HG02885 (cell line): ENCODE measurements at regions not wholly inside any gene's neighbourhood (a gene's known extent, or its start where the extent isn't known, plus 50 kb on each side); places are given as distances from the start of the nearest gene placed in this dataset.

Experiments used
- ATAC-seq: cut with Tn5 transposase; IDR thresholded peaks from one replicate; pipeline ENCODE4 v1.9.1; 2021; ENCODE audit warnings: mild to moderate bottlenecking; ENCODE audit not compliant: unreplicated experiment, poor library complexity

DNA sequence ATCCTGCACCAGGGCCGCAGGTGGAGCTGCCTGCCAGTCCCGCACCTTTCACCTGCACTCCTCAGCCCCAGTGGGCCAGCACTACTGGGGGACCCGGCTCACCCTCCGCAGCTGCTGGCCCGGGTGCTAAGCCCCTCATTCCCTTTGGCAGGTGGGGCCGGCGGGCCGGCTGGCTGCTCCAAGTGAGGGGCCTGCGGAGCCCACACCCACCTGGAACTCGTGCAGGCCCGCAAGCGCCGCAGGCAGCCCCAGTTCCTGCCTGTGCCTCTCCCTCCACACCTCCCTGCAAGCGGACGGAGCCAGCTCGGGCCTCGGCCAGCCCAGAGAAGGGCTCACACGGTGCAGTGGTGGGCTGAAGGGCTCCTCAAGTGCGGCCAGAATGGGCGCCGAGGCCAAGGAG, 199.0 kb upstream of the HS3ST5 start:
- no peak for ATAC-seq

DNA sequence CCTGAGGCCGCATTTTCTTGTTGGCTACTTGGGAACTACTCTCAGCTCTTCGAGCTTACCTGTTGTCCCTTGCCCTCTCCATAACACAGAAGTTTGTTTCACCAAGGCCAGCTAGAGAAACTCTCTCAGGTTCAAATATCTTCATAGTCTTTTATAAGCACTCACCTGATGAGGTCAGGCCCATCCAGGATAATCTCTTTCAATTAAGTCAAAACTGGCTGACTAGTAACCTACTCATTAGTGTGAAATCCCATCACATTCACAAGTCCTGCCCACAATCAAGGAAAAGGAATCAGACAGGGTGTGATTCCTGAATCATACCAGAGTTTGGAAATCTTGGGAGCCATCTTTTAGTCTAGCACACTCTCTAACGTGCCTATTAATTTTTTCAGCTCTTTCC, 195.2 kb upstream of the HS3ST5 start:
- no peak for ATAC-seq

DNA sequence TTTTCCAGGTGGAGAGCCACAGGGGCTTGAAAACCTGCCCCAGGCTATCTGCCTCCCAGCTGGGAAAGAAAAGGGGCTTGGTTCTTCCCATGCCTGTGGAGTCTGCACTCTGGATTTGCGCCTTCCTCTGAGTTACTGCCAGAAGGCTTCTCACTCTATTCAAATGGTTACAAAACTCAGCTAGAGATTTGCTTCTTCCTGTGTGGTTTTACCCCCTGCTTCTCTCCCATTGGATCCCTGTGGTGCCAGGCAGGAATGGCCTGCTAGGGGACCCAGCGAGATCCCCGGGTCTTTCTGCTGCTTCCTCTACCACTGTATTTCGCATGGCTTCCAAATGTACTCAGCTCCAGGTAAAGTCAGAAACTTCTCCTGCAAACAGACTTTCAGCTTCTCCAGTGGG, 192.0 kb upstream of the HS3ST5 start:
- ATAC-seq, result no peak

DNA sequence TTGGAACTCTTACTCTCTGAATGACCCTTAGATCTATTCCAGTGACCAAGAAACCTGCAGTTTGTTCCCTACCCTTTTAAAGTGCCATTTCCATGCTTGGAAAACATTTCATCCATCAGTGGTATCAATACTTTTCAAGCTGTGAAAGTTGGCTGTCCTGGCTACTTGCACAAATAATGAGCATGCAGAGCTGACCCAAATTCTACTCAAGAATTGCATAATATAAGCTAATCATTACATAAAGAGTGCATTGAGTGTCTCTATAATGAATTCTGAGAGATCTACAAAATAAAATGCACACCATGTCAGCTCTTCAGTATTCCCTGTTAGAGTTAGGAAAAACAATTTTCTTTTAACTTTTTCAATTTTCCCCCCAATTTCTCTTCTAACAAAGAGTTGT, 181.3 kb upstream of the HS3ST5 start:
- ATAC-seq, result no peak

DNA sequence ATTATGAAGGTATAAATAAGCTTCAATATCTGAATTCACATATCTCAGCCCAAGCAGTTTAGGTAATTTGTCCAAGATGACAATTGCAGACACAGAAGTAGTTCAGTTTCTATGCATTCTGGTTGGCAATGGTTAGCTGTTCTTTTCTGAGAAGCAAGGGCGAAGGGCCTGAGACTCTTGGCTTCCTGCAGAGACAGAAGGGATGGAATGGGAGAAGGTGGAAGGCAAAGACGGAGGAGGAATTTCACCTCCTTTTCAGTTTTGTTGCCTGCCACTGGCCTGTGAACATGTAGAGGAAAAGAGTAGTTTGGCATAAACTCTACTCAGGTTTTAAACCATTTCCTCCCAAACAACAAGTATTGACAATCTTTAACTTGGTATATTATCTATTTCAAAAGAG, 180.7 kb upstream of the HS3ST5 start:
- no peak for ATAC-seq

DNA sequence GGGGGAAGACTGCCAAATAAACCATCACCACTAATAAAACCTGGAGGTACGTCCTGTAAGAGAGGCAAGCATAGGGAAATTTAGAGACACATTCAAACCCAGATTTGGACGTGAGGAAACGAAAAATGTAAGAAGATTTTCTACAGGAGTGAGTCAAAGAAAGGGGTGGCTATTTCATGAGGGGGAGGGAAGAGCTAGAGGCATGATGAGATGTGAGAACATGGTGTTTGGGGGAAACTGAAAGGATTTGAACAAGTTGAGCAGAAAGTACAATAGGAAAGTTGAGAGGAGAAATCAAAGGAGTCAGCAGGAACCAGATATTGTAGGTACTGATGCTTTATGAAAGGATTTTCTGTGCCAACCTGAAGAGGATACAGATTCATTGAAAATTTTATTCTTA, 179.1 kb upstream of the HS3ST5 start:
- no peak for ATAC-seq

DNA sequence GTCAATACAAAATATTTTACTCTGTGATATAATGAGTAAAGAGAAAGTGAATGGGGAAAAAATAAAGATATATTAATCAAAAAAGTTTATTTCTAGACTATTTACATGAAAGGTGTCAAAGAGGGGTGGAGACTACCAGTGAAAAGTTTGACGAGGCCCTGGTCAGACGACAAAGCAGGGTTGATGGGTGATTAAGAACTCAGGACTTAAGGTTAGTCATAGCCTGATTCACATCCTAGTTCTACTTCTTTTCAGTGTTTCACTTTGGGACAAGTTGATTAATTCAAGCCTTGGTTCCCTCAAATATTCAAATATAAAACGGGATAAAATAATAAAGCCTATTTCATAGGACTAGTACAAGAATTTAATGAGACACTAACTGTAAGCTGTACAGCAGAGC, 178.2 kb upstream of the HS3ST5 start:
- no peak for ATAC-seq

DNA sequence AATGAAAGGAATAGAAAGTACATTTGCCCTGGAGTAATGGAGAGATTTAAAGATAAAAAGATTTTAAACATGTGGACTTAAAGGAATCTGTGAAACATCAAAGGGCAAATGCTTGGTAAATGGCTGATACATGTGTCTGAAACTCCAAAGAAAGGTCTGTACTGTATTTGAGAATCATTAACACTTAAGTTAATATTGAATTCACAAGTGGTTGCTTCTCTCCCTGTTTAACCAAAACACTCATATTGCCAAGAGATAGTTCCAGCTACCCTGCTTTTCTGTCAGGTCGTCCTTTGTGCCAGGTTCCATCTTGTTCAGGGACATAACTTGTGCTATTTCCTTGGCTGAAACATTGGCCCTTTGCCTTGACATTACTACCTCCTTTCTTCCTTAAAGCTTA, 171.3 kb upstream of the HS3ST5 start:
- no peak for ATAC-seq

DNA sequence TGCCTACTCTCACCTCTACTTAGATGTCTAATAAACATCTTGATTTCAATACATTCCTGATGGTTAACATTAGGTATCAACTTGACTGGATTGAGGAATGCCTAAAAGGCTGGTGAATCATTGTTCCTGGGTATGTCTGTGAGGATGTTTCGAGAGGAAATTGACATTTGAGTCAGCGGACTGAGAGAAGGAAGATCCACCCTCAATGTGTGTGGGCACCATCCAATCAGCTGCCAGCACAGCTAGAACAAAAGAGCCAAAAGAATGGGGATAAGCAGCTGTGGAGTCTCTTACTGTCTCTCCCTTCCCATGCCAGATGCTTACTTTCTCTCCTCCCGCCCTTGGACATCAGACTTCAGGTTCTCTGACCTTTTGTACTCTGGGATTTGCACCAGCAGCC, 128.6 kb upstream of the HS3ST5 start:
- ATAC-seq, result no peak

DNA sequence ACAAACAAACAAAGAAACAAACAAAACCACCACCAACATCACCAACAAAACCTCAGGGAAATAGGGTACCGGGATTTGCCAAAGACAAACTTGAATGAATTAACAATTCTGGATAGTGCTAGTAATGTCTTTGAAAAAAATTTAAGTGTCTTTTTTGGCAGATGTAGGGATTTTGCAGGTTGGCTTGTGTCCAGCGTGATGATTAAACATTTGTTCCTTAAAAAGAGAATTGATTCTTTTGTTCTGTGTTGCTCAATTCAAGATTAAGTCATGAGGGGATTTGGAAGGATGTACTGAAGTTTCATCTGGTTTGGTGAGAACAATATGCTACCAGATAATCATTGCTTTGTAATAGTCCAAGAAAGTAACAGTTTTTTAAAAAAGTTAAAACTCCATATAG, 125.1 kb upstream of the HS3ST5 start:
- no peak for ATAC-seq

DNA sequence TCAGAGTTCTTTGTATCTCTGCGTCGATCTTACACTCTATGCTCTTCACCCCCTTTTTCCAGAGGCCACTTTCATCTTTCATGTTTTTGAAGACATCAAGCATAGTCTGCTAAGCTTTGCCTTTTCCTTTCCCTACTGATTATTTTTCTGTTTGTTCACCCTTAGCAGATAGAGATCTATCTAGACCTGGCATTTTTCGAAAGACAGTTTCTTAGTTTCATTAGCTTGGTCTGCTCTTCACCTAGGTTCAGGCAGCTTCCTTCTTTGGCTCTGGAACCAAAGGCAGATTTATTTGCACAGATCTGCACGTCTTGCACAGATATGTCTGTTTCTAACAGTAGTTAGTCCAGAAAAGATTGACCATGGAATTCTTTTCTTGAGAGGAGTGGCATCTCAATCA, 122.7 kb upstream of the HS3ST5 start:
- no peak for ATAC-seq

DNA sequence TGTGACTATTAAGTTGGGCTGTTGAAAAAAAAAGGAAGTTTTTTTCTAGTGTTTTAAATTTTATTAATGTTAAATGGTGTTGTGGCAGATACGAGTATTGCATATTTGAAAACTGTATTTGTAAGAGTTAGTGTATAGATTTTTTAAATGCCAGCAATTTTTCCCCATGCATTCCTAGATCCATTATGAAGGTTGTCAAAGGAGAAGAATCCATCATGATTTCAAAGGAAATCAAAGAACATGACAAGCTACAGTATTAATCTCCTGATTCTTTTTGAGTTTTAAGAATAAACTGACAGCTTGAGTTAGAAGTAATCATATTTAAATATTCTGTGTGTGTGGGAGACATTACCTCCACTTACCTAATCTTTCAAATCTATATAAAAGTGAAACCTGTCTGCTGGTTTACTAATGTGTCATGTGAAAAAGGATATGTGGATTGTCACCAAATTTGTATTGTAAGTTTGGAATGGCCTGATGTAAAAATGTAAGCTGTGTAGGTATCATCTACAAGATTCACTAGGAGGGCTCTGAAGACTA, 111.0 kb upstream of the HS3ST5 start:
- ATAC-seq, result no peak

DNA sequence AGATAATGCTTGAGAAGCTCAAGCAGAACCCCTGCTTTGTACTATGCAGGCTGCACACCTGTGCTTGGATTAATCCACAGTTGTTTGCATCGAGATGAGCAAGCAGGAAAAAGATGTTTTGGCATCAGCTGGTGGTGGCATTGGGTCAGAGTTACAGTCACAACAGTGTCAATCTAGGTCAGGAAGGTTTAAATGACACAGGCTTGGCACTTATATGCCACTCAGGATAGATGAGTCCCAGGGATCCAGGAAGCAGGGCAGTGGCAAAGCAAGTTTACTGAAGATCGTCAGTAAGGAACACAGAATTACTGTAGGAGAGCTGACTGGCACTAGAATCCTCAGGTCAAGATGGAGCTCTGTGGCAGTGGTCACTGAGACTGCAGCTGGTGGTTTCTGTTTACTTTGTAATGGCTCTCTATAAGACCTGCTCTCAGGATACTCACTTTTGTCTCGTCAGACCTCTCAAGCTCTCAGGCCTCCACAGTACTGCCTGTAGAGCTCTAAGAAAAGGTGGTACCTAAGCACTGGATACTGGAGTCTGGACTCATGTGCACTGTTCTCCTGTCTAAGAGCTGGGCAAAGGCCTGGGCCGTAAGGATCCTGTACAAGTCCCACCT, 110.1 kb upstream of the HS3ST5 start:
- no peak for ATAC-seq

DNA sequence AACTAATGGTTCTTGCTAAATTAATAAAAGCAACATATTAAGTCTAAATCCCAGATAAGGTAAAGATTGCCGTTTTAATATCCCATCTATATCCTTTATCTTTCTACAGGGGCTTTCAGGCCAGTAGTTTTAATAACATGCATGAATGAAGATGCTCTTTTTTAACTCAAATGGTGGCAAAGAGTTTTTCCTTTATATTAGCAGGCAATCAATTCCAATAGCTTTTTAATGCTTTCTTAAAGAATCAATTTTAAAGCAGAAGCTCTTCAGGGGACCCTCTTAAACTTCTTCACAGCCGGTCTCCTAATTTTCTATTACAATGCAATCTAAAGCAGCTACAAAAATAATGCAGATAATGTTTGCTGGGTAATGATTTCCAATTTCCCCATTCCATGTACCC, 107.8 kb upstream of the HS3ST5 start:
- ATAC-seq, result no peak

DNA sequence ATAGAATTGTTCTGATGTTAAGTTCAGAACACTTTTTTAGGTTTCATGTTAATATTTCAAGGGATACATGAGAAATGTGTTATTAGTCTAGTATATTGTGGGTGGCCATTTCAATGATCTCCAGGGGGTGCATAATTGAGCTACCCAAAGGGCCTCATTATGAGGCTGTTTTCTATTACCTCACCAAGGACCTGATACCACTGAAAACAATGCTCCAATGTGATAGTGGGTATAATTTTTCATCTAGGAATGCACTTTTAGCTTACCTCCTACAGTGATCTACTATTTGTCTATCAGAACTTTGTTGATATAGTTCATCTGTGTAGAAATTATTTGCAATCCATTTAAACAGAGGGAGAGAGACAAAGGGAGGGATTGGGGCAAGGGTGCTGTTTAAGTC, 106.8 kb upstream of the HS3ST5 start:
- no peak for ATAC-seq

DNA sequence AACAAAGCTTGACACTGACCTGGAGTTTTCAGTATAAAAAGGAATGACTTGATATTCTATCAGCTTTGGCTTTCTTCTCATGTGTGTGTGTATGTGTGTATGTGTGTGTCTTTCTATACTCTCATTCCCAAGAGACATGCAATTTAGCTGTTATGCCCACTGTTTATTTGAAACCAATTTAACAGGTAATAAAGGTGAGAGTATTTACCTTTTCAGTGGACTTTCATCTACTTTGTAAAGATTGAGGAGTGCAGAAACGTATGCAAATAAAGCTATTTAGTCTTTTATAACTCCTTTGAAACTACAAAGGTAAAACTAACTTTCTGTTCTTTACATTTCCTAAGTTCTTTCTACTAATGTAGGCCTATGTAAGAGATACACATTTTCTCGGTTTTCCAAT, 103.5 kb upstream of the HS3ST5 start:
- ATAC-seq, result no peak

DNA sequence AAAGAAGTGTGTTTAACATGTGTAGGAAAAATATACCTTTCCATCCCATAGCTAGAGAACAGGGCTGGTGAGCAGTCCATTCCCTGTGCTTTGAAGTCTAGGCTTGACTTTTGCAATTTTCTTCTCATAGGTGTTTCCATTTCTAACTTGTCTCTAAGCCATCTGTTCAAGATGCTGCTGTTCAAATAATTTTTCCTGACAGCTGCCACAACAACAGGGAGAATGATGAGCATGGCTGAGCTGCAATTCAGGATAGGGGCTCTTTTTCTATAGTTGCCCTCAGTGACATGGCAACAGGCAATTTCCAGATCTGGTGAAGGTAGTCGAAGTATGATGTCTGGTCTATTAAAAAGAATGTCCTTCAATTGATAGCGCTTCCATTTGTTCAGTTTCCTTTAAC, 103.0 kb upstream of the HS3ST5 start:
- ATAC-seq, result no peak

DNA sequence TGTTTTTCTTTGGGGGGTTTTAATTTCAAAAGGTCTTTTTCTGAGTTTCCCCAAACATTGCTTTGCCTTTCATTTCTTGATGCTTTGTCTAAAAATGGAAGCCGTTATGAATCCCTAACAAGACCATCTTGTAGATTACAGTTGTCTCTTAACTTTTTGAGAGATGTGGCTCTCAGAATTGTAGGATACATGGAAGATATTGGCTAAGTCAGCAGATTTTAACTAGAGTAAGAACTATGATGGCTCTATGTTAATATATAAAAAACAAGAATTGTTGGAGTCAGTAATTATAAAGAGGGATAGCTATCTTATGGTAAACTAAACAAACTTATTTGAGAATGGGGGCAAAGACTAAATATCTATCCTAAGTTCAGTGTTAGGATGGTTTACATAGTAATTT, 96.6 kb upstream of the HS3ST5 start:
- ATAC-seq, result no peak

DNA sequence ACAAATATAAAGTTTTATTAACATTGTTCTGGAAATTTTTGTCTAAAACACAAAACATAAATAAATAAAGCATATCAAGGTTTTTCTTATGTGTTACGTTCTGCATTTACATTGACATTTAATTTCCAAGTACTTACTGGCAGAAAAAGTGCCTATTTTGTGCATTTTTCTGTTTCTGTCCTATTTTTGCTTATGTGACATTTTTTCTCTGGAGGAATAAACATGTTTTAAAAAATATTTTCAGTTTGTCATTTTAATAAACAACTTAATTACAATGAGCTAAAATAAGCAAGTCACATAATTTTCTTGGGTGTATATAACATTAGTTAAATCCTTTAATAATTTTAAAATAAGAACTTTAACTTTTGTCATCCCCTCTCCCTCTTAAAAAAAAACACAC, 94.4 kb upstream of the HS3ST5 start:
- no peak for ATAC-seq

DNA sequence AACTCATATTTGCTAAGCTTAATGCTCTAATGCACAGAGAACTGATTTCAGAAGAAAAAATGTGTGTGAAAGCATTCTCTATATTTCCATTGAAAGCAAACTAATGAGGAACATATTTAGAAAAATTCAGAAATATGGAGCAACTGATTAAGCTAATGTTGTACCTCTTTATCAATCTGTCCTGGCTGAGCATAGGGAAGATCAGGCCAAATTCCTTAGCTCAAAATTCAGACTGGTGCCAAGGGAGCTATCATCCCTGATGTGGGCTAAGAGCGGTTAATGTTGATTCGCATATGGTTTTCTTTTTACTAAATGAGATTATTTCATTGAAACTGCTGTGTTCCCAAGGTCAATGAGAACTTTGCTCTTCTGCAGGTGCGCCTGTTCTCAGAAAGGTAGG, 93.9 kb upstream of the HS3ST5 start:
- ATAC-seq, result no peak

DNA sequence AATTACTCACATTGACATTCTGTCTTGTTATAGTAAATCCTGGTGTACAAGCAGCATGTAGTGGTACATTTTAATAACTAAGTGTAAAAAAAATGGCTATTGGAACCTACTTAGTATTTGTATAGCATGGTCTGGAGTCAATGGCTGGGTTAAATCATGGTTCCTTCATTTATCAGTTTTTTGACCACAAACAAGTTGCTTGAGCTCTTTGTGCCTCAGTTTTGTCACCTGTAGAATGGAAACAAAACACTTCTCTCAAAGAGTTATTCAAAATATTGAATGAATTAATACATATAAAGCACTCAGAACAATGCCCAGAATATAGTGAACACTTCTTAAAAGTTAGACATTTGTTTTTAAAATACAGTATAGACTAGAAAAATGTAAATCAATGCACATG, 93.2 kb upstream of the HS3ST5 start:
- ATAC-seq, result no peak

DNA sequence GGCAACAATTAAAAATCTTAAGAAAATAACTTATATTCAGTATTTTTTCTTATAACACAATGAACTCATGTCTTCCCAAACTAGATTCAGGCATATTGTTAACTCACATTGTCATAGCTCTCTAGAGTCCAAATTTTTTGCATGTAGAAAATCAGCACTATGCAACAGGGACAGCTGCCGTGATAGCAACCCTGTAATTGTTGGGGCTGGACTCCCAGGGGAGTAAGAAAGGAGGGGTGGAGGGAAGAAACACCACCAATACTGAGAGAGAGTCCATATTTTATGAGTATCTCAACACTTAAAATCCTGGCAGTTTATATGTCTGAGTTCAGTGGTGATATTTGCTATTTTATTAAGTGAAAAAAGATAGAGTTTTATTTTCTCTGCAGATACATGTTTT, 89.6 kb upstream of the HS3ST5 start:
- ATAC-seq, result no peak

DNA sequence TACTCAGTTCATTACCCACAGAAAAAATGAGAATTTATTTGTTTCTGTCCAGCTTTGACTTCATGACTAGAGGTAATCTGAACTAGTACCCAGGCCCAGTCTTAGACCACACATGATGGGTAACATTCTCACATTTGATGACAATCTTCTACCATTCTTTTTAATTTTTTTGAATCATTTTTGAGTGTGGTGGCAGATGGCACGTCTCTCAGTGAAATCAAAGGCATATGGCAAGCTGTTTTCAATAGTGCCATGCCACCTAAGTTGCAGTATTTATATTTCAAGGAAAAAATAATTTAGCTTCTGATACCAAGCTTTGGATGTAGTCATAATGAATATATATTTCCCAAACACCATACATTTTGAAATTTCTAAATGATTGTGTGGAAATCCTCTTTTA, 88.8 kb upstream of the HS3ST5 start:
- no peak for ATAC-seq
